Psoas muscle (tissue), 7 donors: ENCODE measurements at regions not wholly inside any gene's neighbourhood (a gene's known extent, or its start where the extent isn't known, plus 50 kb on each side); places are given as distances from the start of the nearest gene placed in this dataset.
"Not testable (repeated sequence)": the region's sequence is repeated elsewhere in the genome, so short reads cannot be mapped to it uniquely, and the experiment has no call there.

Source experiments
- ATAC-seq, 4 donors: fragments of 200-7000 bp; cut with Tn5 transposase; one replicate each; pipeline ENCODE4 v1.9.1; 2020; ENCODE audit warnings: moderate library complexity in 3 of 4, mild to moderate bottlenecking in 2 of 4
- DNase-seq, 2 donors: peaks; one replicate each; pipeline ENCODE4 v3.0.0-alpha.2; 2020
- H3K27ac ChIP-seq: fragments of 200-600 bp; one replicate; pipeline ENCODE4 v1.8.0; 2022
- H3K27me3 ChIP-seq, 3 donors: fragments of 200-600 bp in 1 of 3; one replicate each; pipeline versions ENCODE4 v1.6.1 to v1.8.0; 2013 to 2022; ENCODE audit warnings: low read length in 2 of 3, mild to moderate bottlenecking in 2 of 3, moderate library complexity in 1 of 3; ENCODE audit not compliant: insufficient read depth in 3 of 3
- H3K36me3 ChIP-seq, 2 donors: fragments of 200-600 bp in 1 of 2; one replicate each; pipeline versions ENCODE4 v1.6.1 to v1.8.0; 2013 to 2022; ENCODE audit warnings: low read depth in 1 of 2, mild to moderate bottlenecking in 1 of 2, moderate library complexity in 1 of 2; ENCODE audit not compliant: insufficient read depth in 1 of 2
- H3K4me1 ChIP-seq: fragments of 200-600 bp; one replicate; pipeline ENCODE4 v1.8.0; 2022
- H3K4me3 ChIP-seq: fragments of 200-600 bp; one replicate; pipeline ENCODE4 v1.8.0; 2022; ENCODE audit warnings: mild to moderate bottlenecking
- H3K9me3 ChIP-seq: fragments of 200-600 bp; one replicate; pipeline ENCODE4 v1.8.0; 2022
- CTCF ChIP-seq: fragments of 200-600 bp; IDR thresholded peaks from one replicate; pipeline ENCODE4 v1.8.0; 2022; ENCODE audit warnings: antibody characterized with exemption
- WGBS, 3 donors: extraction: QIAGEN DNeasy Blood & Tissue Kit; methylation state at CpG; one replicate each; pipeline versions ENCODE4 v1.1.6 to v1.1.7; 2013; 5-methylcytosine and 5-hydroxymethylcytosine counted together
- intact Hi-C, 2 donors: fragments of 100-400 bp; cut with DNase I; formaldehyde crosslinking; loops; one replicate each; pipeline versions ENCODE4 v1.11.0 to v1.14.2; 2022
- donor health status: healthy with polysubstance abuse.
- donor health status: DM: no; HTN: no; CAD: no; lungs with moderate emphysema.
- donor health status: Bipolar disorder and iron deficiency.
- donor health status: healthy.
- donor health status: DM: yes; HTN: yes; CAD: no.
- donor health status: DM: no; HTN: no; CAD: no.
- donor health status: DM: yes; HTN: yes; CAD: no.

DNA sequence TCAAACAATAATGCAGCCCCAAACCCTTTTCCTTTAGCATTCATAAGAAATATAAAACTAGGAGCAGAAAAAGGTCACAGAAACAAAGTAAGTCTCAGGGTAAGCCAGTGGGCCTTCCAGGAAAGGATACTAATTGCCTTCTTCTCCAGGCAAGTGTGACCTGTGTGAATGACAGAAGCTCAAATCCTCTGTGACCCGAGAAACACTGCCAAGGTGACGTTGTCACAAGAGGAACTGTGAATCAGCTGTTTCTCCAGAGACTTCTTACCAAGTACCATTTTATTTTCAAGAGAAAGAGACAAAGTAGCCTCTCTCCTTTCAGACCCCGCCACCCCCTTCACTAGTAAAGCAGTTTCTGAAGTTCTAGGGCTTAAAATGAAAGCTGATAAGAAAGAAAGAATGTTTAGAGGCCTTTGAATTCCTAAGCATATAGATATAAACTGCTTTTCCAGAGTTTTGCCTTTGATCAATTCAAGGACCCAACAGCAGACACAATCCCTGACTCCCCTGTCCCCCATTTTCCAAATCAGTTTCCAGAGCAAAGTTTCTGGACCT is 155.6 kb downstream of the NUF2 start:
- H3K4me1 ChIP-seq, result no peaks in the 10 kb centered on the region
- no peaks in the 10 kb centered on the region for H3K9me3 ChIP-seq
- H3K27ac ChIP-seq, result no peak overlapping the region
- no peaks in the 10 kb centered on the region for H3K36me3 ChIP-seq
- intact Hi-C loops, result no loop called here
- WGBS, 3 donors, result 25 to 27% (median 26%) methylated on average over 3 of the region's 3 CpGs
- DNase-seq, result no peak
- TF ChIP-seq CTCF, result no peak
- no peaks in the 10 kb centered on the region for H3K27me3 ChIP-seq
- no peak overlapping the region for H3K4me3 ChIP-seq
- no peak for ATAC-seq

GRCh38 chr1:163498391-163499330 is 176.9 kb downstream of the NUF2 start:
- intact Hi-C loops, H3K4me3 ChIP-seq, H3K9me3 ChIP-seq, H3K36me3 ChIP-seq, DNase-seq, H3K27ac ChIP-seq, H3K4me1 ChIP-seq, H3K27me3 ChIP-seq, ATAC-seq: not testable (repeated sequence)
- 92 to 94% (median 93%) methylated on average over 45 to 52 of the region's 52 CpGs for WGBS, 3 donors

GRCh38 chr1:163504331-163504978 is 182.7 kb downstream of the NUF2 start:
- no peak for DNase-seq
- ATAC-seq, result no peak
- no peaks in the 10 kb centered on the region for H3K27me3 ChIP-seq
- 87 to 90% (median 89%) methylated on average over 10 of the region's 10 CpGs for WGBS, 3 donors
- H3K4me3 ChIP-seq, result no peak overlapping the region
- no peak overlapping the region for H3K27ac ChIP-seq
- no peak for TF ChIP-seq CTCF
- no peaks in the 10 kb centered on the region for H3K9me3 ChIP-seq
- no peaks in the 10 kb centered on the region for H3K36me3 ChIP-seq
- no peaks in the 10 kb centered on the region for H3K4me1 ChIP-seq
- intact Hi-C loops, result no loop called here

DNA sequence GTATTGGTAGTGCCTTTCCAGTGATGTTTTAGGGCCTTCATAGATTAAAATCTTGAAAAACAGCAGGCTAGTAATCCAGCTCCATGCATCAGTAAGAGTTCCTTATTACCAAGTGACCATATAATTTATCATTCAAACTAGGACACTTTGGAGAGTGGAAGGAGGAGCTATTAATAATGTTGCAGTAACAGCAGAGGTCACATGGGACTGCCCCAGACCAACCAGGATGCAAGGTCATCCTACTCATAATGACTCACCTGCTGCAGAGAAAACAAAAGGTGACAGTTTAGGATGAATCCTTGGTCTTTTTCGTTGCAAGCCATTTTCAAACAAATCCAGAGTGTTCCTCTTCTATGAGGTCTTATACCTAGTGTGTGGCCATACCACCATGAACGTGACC is 187.4 kb downstream of the NUF2 start:
- Histone ChIP-seq H3K9me3 (no peaks in the 10 kb centered on the region), H3K36me3 (no peaks in the 10 kb centered on the region), H3K4me1 (no peaks in the 10 kb centered on the region), H3K4me3 (no peak overlapping the region), H3K27me3 (no peaks in the 10 kb centered on the region), H3K27ac (no peak overlapping the region)
- intact Hi-C loops, result no loop called here
- no peak for DNase-seq
- 53 to 70% (median 67%) methylated on average over 2 of the region's 2 CpGs for WGBS, 3 donors
- no peak for TF ChIP-seq CTCF
- ATAC-seq, result no peak

GRCh38 chr1:163512349-163512989 is 190.7 kb downstream of the NUF2 start:
- ATAC-seq, result no peak
- H3K27ac ChIP-seq, result no peak overlapping the region
- H3K4me1 ChIP-seq, result no peaks in the 10 kb centered on the region
- 42 to 49% (median 44%) methylated on average over 2 of the region's 2 CpGs for WGBS, 3 donors
- H3K27me3 ChIP-seq, result no peaks in the 10 kb centered on the region
- no peak for TF ChIP-seq CTCF
- no peak for DNase-seq
- intact Hi-C loops, result no loop called here
- H3K9me3 ChIP-seq, result no peaks in the 10 kb centered on the region
- H3K36me3 ChIP-seq, result no peaks in the 10 kb centered on the region
- no peak overlapping the region for H3K4me3 ChIP-seq
